ENCODE measurements at regions not wholly inside any gene's neighbourhood (a gene's known extent, or its start where the extent isn't known, plus 50 kb on each side); places are given as distances from the start of the nearest gene placed in this dataset.

DNA sequence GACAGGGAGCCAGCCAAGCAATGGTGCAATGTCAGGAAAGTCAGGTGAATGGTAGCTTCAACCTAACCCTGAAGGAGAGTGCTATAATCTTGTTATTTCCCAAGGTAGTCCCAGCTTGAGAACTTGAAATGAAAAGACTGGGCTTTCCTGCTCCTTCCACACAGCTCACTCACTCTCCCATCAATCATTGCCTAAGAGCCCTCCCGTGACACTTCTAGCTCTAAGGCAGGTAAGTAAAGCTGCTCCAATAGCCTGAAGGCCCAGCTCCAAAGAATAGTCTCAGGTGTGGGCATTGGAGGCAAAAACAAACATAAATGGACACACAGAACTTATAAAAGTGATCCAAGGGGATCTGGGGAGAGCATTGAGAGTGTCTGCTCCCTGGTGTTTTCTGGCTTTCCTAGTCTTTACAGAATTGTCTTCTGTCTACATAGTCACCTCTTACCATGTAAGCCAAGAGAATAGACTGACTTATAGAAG, 63.1 kb upstream of the TBC1D5 start:
- TF ChIP-seq ZNF274 (IDR thresholded peaks at IDR 0.05; ENCODE audit: low read depth, low read length): no peak
- no peak for TF ChIP-seq YY1 (IDR thresholded peaks at IDR 0.05; ENCODE audit: insufficient read depth, insufficient read length)
